ENCODE measurements at regions not wholly inside any gene's neighbourhood (a gene's known extent, or its start where the extent isn't known, plus 50 kb on each side); places are given as distances from the start of the nearest gene placed in this dataset.

DNA sequence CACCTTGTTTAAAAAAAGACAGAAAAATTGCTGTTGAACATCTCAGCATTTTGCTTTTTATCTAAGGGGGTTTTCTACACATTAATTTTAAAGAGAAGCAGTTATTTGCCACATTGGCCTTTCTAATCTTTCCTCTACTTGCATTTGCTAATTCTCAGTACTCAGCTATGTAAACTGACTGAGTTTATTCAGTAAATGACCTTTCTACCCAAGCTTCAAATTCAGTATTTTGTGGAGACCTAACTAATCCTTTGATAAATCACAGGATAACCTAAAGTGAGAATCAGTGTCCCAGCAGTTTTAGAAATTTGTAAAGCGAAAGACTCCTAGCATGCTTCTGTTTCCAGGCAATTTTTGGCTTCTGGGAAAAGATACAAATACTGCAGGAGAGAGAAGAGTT lies 288.4 kb downstream of the ASXL3 start:
- no peak for TF ChIP-seq POLR2A (IDR thresholded peaks at IDR 0.05; ENCODE audit: low read depth, low read length)
- TF ChIP-seq POLR2AphosphoS5 (IDR thresholded peaks at IDR 0.05; ENCODE audit: low read depth, low read length): no peak
- no peak for TF ChIP-seq TAF1 (IDR thresholded peaks at IDR 0.05; ENCODE audit: borderline replicate concordance, low read depth, low read length)
